Colonic mucosa (tissue), 4 donors: ENCODE measurements at regions not wholly inside any gene's neighbourhood (a gene's known extent, or its start where the extent isn't known, plus 50 kb on each side); places are given as distances from the start of the nearest gene placed in this dataset.
"Not testable (repeated sequence)": the region's sequence is repeated elsewhere in the genome, so short reads cannot be mapped to it uniquely, and the experiment has no call there.

Source experiments
- DNase-seq: peaks from one replicate; pipeline ENCODE4 v3.0.0-alpha.2; 2020
- H3K27ac ChIP-seq: fragments of 200-600 bp; one replicate; pipeline ENCODE4 v1.8.0; 2021
- H3K27me3 ChIP-seq: fragments of 200-600 bp; one replicate; pipeline ENCODE4 v1.8.0; 2021
- H3K36me3 ChIP-seq: fragments of 200-600 bp; one replicate; pipeline ENCODE4 v1.8.0; 2021
- H3K4me1 ChIP-seq: fragments of 200-600 bp; one replicate; pipeline ENCODE4 v1.8.0; 2021; ENCODE audit warnings: mild to moderate bottlenecking
- H3K4me3 ChIP-seq: fragments of 200-600 bp; one replicate; pipeline ENCODE4 v1.8.0; 2021
- H3K9ac ChIP-seq, 2 donors: one replicate each; pipeline ENCODE4 v1.7.0; 2013; ENCODE audit warnings: control low read depth in 2 of 2, low read depth in 2 of 2, low read length in 2 of 2
- H3K9me3 ChIP-seq: fragments of 200-600 bp; one replicate; pipeline ENCODE4 v1.8.0; 2021
- intact Hi-C: fragments of 100-400 bp; cut with DNase I; formaldehyde crosslinking; loops from one replicate; pipeline ENCODE4 v1.14.1; 2022
- TF ChIP-seq, protein P1 (sequence below): fragments of 200-600 bp; IDR thresholded peaks from one replicate; pipeline ENCODE4 v1.8.0; 2022; ENCODE audit warnings: antibody characterized with exemption, mild to moderate bottlenecking
- donor health status: healthy.
- donor health status: DM: no; HTN: no; CAD: no.
- donor health status: DM: no; HTN: no; CAD: no.

GRCh38 chr15:81886591-81886990, 159.2 kb downstream of the MEX3B start:
- DNase-seq, result no peak
- H3K4me3 ChIP-seq, result no peak overlapping the region
- no peaks in the 10 kb centered on the region for H3K4me1 ChIP-seq
- no peaks in the 10 kb centered on the region for H3K36me3 ChIP-seq
- TF ChIP-seq, protein P1, sequence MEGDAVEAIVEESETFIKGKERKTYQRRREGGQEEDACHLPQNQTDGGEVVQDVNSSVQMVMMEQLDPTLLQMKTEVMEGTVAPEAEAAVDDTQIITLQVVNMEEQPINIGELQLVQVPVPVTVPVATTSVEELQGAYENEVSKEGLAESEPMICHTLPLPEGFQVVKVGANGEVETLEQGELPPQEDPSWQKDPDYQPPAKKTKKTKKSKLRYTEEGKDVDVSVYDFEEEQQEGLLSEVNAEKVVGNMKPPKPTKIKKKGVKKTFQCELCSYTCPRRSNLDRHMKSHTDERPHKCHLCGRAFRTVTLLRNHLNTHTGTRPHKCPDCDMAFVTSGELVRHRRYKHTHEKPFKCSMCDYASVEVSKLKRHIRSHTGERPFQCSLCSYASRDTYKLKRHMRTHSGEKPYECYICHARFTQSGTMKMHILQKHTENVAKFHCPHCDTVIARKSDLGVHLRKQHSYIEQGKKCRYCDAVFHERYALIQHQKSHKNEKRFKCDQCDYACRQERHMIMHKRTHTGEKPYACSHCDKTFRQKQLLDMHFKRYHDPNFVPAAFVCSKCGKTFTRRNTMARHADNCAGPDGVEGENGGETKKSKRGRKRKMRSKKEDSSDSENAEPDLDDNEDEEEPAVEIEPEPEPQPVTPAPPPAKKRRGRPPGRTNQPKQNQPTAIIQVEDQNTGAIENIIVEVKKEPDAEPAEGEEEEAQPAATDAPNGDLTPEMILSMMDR, result no peak
- H3K27me3 ChIP-seq, result no peaks in the 10 kb centered on the region
- no peak overlapping the region for H3K9ac ChIP-seq
- H3K9me3 ChIP-seq, result no peaks in the 10 kb centered on the region
- no peak overlapping the region for H3K27ac ChIP-seq
- intact Hi-C loops, result no loop called here

GRCh38 chr15:81886080-81886479, 159.7 kb downstream of the MEX3B start:
- no peak overlapping the region for H3K9ac ChIP-seq
- intact Hi-C loops, result no loop called here
- TF ChIP-seq, protein P1, result no peak
- no peak overlapping the region for H3K4me3 ChIP-seq
- no peak for DNase-seq
- H3K27me3 ChIP-seq, result no peaks in the 10 kb centered on the region
- no peaks in the 10 kb centered on the region for H3K4me1 ChIP-seq
- no peak overlapping the region for H3K27ac ChIP-seq
- no peaks in the 10 kb centered on the region for H3K36me3 ChIP-seq
- no peaks in the 10 kb centered on the region for H3K9me3 ChIP-seq

DNA sequence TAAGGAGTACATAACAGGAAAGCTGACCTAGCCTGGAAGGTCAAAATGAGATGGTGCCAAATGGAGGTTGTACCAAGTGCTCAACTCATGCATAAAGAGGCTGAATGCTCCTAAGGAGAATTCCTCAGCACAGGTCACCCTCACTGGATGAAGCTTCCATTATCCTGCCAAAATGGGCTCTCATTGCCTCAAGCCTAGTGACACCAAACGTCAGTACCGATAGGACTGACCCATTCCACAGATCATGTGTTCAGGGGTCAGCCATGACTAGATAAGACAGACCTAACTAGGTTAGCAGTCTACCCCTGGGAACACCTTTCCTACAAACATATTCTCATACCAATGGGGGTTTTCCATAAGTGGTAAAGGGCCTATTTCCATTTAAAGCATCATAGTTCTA, 160.7 kb downstream of the MEX3B start:
- DNase-seq, result no peak
- H3K4me1 ChIP-seq, result no peaks in the 10 kb centered on the region
- intact Hi-C loops, result no loop called here
- no peak overlapping the region for H3K9ac ChIP-seq
- H3K9me3 ChIP-seq, result no peaks in the 10 kb centered on the region
- TF ChIP-seq, protein P1, result no peak
- H3K27ac ChIP-seq, result no peak overlapping the region
- H3K27me3 ChIP-seq, result no peaks in the 10 kb centered on the region
- no peaks in the 10 kb centered on the region for H3K36me3 ChIP-seq
- no peak overlapping the region for H3K4me3 ChIP-seq

DNA sequence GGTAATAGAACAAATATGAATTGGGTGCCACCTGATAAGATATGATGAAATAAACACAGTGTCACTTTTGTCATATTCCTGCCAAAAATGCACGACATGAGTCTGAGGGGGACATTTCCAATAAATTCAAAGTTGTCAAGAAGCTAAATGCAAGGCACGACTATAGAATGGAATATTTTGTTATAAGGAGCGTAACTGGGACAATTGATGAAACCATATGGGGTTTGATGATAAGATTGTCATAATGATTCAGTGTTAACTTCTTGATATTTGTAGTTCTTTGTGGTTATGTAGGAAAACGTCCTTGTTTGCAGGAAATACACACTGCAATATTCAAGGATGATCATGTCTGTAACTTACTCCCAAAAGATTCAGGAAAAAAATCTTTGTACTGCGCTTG, 163.3 kb downstream of the MEX3B start:
- no peak overlapping the region for H3K4me3 ChIP-seq
- H3K27me3 ChIP-seq, result no peaks in the 10 kb centered on the region
- H3K4me1 ChIP-seq, result no peaks in the 10 kb centered on the region
- intact Hi-C loops, result no loop called here
- DNase-seq, result no peak
- TF ChIP-seq, protein P1, result no peak
- no peaks in the 10 kb centered on the region for H3K36me3 ChIP-seq
- H3K27ac ChIP-seq, result no peak overlapping the region
- H3K9ac ChIP-seq, result no peak overlapping the region
- no peaks in the 10 kb centered on the region for H3K9me3 ChIP-seq

DNA sequence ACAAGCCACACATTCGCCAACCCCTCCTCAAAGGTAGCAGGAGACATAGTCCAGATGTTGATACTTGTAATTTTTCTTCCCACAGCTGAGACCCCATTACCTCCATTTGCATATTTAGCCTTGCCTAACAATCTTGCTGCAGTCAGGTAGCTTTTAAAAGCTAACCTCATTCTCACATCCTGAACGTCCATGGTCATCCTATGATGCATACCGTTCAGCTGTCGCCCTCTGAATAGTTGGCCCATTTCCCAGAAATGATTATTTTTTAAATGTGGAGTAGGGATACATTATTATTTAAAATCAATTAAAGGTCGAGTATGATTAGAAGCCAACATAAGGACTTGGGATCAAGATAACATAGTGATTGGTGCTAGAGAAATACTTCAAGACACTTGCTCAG, 165.0 kb downstream of the MEX3B start:
- Histone ChIP-seq H3K4me1 (no peaks in the 10 kb centered on the region), H3K27ac (no peak overlapping the region), H3K36me3 (no peaks in the 10 kb centered on the region), H3K27me3 (no peaks in the 10 kb centered on the region), H3K4me3 (no peak overlapping the region), H3K9ac (no peak overlapping the region), H3K9me3 (no peaks in the 10 kb centered on the region)
- DNase-seq, result no peak
- TF ChIP-seq, protein P1, result no peak
- intact Hi-C loops, result no loop called here

DNA sequence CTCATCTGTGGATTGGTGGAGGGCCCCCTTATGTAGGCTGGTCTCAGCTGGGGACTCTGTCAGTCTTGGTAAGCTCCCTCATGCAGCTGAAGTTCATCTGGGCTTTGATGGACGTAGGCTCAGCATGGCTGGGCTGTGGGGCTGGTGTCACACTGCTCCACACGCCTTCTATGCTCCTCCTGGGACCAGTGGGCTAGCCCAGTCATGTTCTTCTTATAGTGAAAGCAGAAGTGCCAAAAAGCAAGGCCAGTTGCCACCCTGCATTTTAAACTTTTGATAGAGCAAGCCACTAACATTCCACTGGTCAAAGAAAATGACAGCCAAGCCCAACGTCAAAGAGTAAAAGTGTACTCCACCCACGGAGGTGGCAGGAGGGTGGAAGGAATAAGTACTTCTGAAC, 165.5 kb downstream of the MEX3B start:
- Histone ChIP-seq H3K27ac (no peak overlapping the region), H3K4me3 (no peak overlapping the region), H3K27me3 (no peaks in the 10 kb centered on the region), H3K9ac (no peak overlapping the region), H3K9me3 (no peaks in the 10 kb centered on the region), H3K4me1 (no peaks in the 10 kb centered on the region), H3K36me3 (no peaks in the 10 kb centered on the region)
- intact Hi-C loops, result no loop called here
- no peak for DNase-seq
- TF ChIP-seq, protein P1, result no peak

GRCh38 chr15:81875717-81876116, 170.1 kb downstream of the MEX3B start:
- H3K27ac ChIP-seq, H3K4me3 ChIP-seq, intact Hi-C loops, DNase-seq, H3K36me3 ChIP-seq, H3K4me1 ChIP-seq, H3K9ac ChIP-seq, H3K9me3 ChIP-seq, H3K27me3 ChIP-seq: not testable (repeated sequence)

- intact Hi-C loops, H3K4me3 ChIP-seq, H3K36me3 ChIP-seq, H3K9me3 ChIP-seq, H3K9ac ChIP-seq, H3K4me1 ChIP-seq, H3K27me3 ChIP-seq, DNase-seq, H3K27ac ChIP-seq: not testable (repeated sequence)
Observed at GRCh38 chr15:81870746-81871106, 175.1 kb downstream of the MEX3B start.
